H1 (cell line): ENCODE measurements at regions not wholly inside any gene's neighbourhood (a gene's known extent, or its start where the extent isn't known, plus 50 kb on each side); places are given as distances from the start of the nearest gene placed in this dataset.

Source experiments
- CTCF ChIA-PET: fragments of 300-600 bp; sonication (Branson Sonifier 250); formaldehyde crosslinking; loops from one replicate; lab custom pipeline; 2021; ENCODE audit not compliant: partially characterized antibody; lab: Charles Lee
- POLR2A ChIA-PET: fragments of 300-600 bp; sonication (Branson Sonifier 250); formaldehyde crosslinking; loops from one replicate; lab custom pipeline; 2021; ENCODE audit warnings: inconsistent platforms; ENCODE audit not compliant: partially characterized antibody; lab: Charles Lee
- DNase-seq, 2 experiments: peaks; one replicate each; pipeline versions ENCODE4 v3.0.0 to v3.0.0-alpha.2; 2010 to 2022; ENCODE audit warnings: low spot score in 2 of 2, low read depth in 1 of 2, mixed read lengths in 1 of 2
- FAIRE-seq: peaks from 2 replicates; lab custom pipeline; 2011; peaks lifted over from hg19 to GRCh38; lab: Jason Lieb, UNC
- H2AFZ ChIP-seq: 2 replicates; pipeline ENCODE4 v1.8.1; 2012; ENCODE audit warnings: low read length, inconsistent platforms
- H2AK5ac ChIP-seq: 2 replicates; pipeline ENCODE4 v1.6.1; 2013; ENCODE audit warnings: low read depth, low read length
- H2BK120ac ChIP-seq: replicated peaks from 2 replicates; pipeline ENCODE3; 2013; ENCODE audit warnings: low read depth, low read length, inconsistent platforms
- H2BK12ac ChIP-seq: 2 replicates; pipeline ENCODE4 v1.6.1; 2013; ENCODE audit warnings: low read depth, low read length
- H2BK15ac ChIP-seq: 2 replicates; pipeline ENCODE4 v1.6.1; 2013; ENCODE audit warnings: low read length
- H2BK20ac ChIP-seq: 2 replicates; pipeline ENCODE4 v1.6.1; 2013; ENCODE audit warnings: low read length
- H2BK5ac ChIP-seq: 2 replicates; pipeline ENCODE4 v1.6.1; 2013; ENCODE audit warnings: low read depth, low read length
- H3K14ac ChIP-seq: 2 replicates; pipeline ENCODE4 v1.6.1; 2013; ENCODE audit warnings: inconsistent platforms; ENCODE audit not compliant: insufficient read length
- H3K18ac ChIP-seq: 2 replicates; pipeline ENCODE4 v1.6.1; 2013; ENCODE audit warnings: low read length; ENCODE audit errors: extremely low read depth
- H3K23ac ChIP-seq: 2 replicates; pipeline ENCODE4 v1.6.1; 2013; ENCODE audit warnings: inconsistent platforms; ENCODE audit not compliant: insufficient read length
- H3K23me2 ChIP-seq: 2 replicates; pipeline ENCODE4 v1.6.1; 2013; ENCODE audit warnings: low read depth, low read length
- H3K27ac ChIP-seq: 2 replicates; pipeline ENCODE4 v1.6.1; 2011; ENCODE audit warnings: low read depth, low read length, inconsistent platforms
- H3K27me3 ChIP-seq, 4 experiments: replicated peaks in 1 of 4; 1 replicate in 1 of 4; 2 replicates in 3 of 4; pipeline versions ENCODE4 v1.6.1 to v1.8.1; 2011 to 2013; ENCODE audit warnings: low read length in 3 of 4, mild to moderate bottlenecking in 3 of 4, inconsistent platforms in 2 of 4, mixed read lengths in 2 of 4, moderate library complexity in 1 of 4; ENCODE audit not compliant: control insufficient read depth in 3 of 4, insufficient read depth in 3 of 4; ENCODE audit errors: extremely low read depth in 1 of 4
- H3K36me3 ChIP-seq, 4 experiments: 2 replicates each; pipeline versions ENCODE4 v1.6.1 to v1.8.1; 2011 to 2013; ENCODE audit warnings: mild to moderate bottlenecking in 4 of 4, low read length in 3 of 4, moderate library complexity in 2 of 4, control low read depth in 1 of 4, inconsistent platforms in 1 of 4; ENCODE audit not compliant: insufficient read depth in 4 of 4, control insufficient read depth in 2 of 4
- H3K4ac ChIP-seq: replicated peaks from 2 replicates; pipeline ENCODE3; 2013; ENCODE audit warnings: low read length, low read depth, mixed read lengths, inconsistent platforms; ENCODE audit not compliant: insufficient read length
- H3K4me1 ChIP-seq, 4 experiments: replicated peaks in 1 of 4; 1 replicate in 1 of 4; 2 replicates in 3 of 4; pipeline versions ENCODE4 v1.6.1 to v1.8.1; 2011 to 2013; ENCODE audit warnings: low read length in 3 of 4, inconsistent platforms in 2 of 4, mixed read lengths in 1 of 4; ENCODE audit not compliant: insufficient read depth in 4 of 4, control insufficient read depth in 3 of 4
- H3K4me2 ChIP-seq, 2 experiments: 2 replicates each; pipeline versions ENCODE4 v1.6.1 to v1.8.1; 2011 to 2013; ENCODE audit warnings: low read depth in 2 of 2, low read length in 2 of 2, control low read depth in 1 of 2, inconsistent platforms in 1 of 2, mild to moderate bottlenecking in 1 of 2; ENCODE audit not compliant: insufficient read depth in 1 of 2
- H3K4me3 ChIP-seq, 4 experiments: fragments of 200-600, 300-600 bp in 1 of 4; sonication (generic), shearing (Covaris generic), sonication (Bioruptor Twin) in 1 of 4; 2 replicates each; pipeline versions ENCODE4 v1.5.1 to v1.8.1; 2011 to 2016; ENCODE audit warnings: low read length in 4 of 4, low read depth in 3 of 4, control low read depth in 2 of 4, inconsistent platforms in 2 of 4, mild to moderate bottlenecking in 2 of 4, mixed read lengths in 1 of 4, moderate library complexity in 1 of 4; ENCODE audit not compliant: insufficient read depth in 2 of 4; ENCODE audit errors: extremely low read depth in 1 of 4
- H3K56ac ChIP-seq: replicated peaks from 2 replicates; pipeline ENCODE3; 2013; ENCODE audit warnings: low read depth, mild to moderate bottlenecking, mixed read lengths, low read length, inconsistent platforms; ENCODE audit not compliant: insufficient read length
- H3K79me1 ChIP-seq: 2 replicates; pipeline ENCODE4 v1.6.1; 2013; ENCODE audit warnings: low read depth, low read length, control low read depth
- H3K79me2 ChIP-seq, 2 experiments: 2 replicates each; pipeline versions ENCODE4 v1.6.1 to v1.8.1; 2012 to 2013; ENCODE audit warnings: low read length in 2 of 2, mild to moderate bottlenecking in 2 of 2, inconsistent platforms in 1 of 2; ENCODE audit not compliant: insufficient read depth in 2 of 2, control insufficient read depth in 1 of 2
- H3K9ac ChIP-seq, 4 experiments: replicated peaks in 1 of 4; 1 replicate in 1 of 4; 2 replicates in 3 of 4; pipeline versions ENCODE4 v1.6.1 to v1.8.1; 2011 to 2013; ENCODE audit warnings: low read depth in 3 of 4, low read length in 3 of 4, control low read depth in 2 of 4, mild to moderate bottlenecking in 2 of 4, moderate library complexity in 2 of 4, inconsistent platforms in 1 of 4; ENCODE audit errors: extremely low read depth in 1 of 4
- H3K9me3 ChIP-seq, 2 experiments: 2 replicates each; pipeline versions ENCODE4 v1.6.1 to v1.8.1; 2012 to 2013; ENCODE audit warnings: mild to moderate bottlenecking in 2 of 2, moderate library complexity in 2 of 2, control low read depth in 1 of 2, inconsistent platforms in 1 of 2, low read depth in 1 of 2, low read length in 1 of 2, mixed read lengths in 1 of 2; ENCODE audit not compliant: insufficient read depth in 2 of 2
- H4K20me1 ChIP-seq, 2 experiments: replicated peaks in 1 of 2; 2 replicates each; pipeline versions ENCODE3 to v1.8.1; 2011 to 2013; ENCODE audit warnings: inconsistent platforms in 2 of 2, low read length in 2 of 2, mild to moderate bottlenecking in 1 of 2; ENCODE audit not compliant: insufficient read depth in 2 of 2, control insufficient read depth in 1 of 2
- H4K5ac ChIP-seq: 2 replicates; pipeline ENCODE4 v1.6.1; 2013; ENCODE audit warnings: low read length, low read depth, mixed read lengths, inconsistent platforms; ENCODE audit not compliant: insufficient read length
- H4K8ac ChIP-seq: 2 replicates; pipeline ENCODE4 v1.8.0; 2013; ENCODE audit warnings: mild to moderate bottlenecking, moderate library complexity, low read length, inconsistent platforms; ENCODE audit not compliant: insufficient read depth; ENCODE audit errors: extremely low read depth
- H4K91ac ChIP-seq: replicated peaks from 2 replicates; pipeline ENCODE3; 2013; ENCODE audit warnings: low read length, mixed read lengths, inconsistent platforms; ENCODE audit not compliant: insufficient read length
- BRCA1 ChIP-seq: IDR thresholded peaks from 2 replicates; pipeline ENCODE4 v1.6.1; 2012; ENCODE audit warnings: low read depth, low read length, improper control_type of control experiment
- CBX5 ChIP-seq: fragments of 300-800, 300-1000 bp; sonication (generic); IDR thresholded peaks from 2 replicates; pipeline ENCODE4 v1.7.1; 2016; ENCODE audit warnings: antibody characterized with exemption, low read length, low read depth
- EZH2 ChIP-seq: fragments of 200-600 bp; sonication (generic); IDR thresholded peaks from 2 replicates; pipeline ENCODE4 v1.7.1; 2012; ENCODE audit warnings: low read depth, mild to moderate bottlenecking, moderate library complexity, low read length, inconsistent platforms; ENCODE audit not compliant: severe bottlenecking
- GABPA ChIP-seq: IDR thresholded peaks from 2 replicates; pipeline ENCODE4 v1.6.1; 2011; ENCODE audit warnings: mild to moderate bottlenecking, low read length, moderate library complexity, borderline replicate concordance; ENCODE audit not compliant: insufficient read depth
- KDM4A ChIP-seq: IDR thresholded peaks from one replicate; pipeline ENCODE4 v1.7.1; 2012; ENCODE audit warnings: low read depth, mild to moderate bottlenecking, moderate library complexity, low read length, inconsistent platforms; ENCODE audit not compliant: severe bottlenecking
- MAFK ChIP-seq: IDR thresholded peaks from 2 replicates; pipeline ENCODE4 v1.6.1; 2012; ENCODE audit warnings: low read depth, mild to moderate bottlenecking, improper control_type of control experiment, low read length
- NRF1 ChIP-seq: IDR thresholded peaks from 2 replicates; pipeline ENCODE4 v1.6.1; 2011; ENCODE audit warnings: mild to moderate bottlenecking, low read depth, low read length, improper control_type of control experiment
- PHF8 ChIP-seq: fragments of 200-600 bp; sonication (generic); conservative IDR thresholded peaks from 2 replicates; pipeline ENCODE4 v1.7.1; 2012; ENCODE audit warnings: low read depth, mild to moderate bottlenecking, inconsistent platforms, low read length, moderate library complexity
- SRF ChIP-seq: IDR thresholded peaks from 2 replicates; pipeline ENCODE4 v1.6.1; 2011; ENCODE audit warnings: mild to moderate bottlenecking, low read depth, low read length, moderate library complexity
- TAF1 ChIP-seq: IDR thresholded peaks from 2 replicates; pipeline ENCODE4 v1.6.1; 2011; ENCODE audit warnings: mild to moderate bottlenecking, low read depth, low read length
- TCF12 ChIP-seq: IDR thresholded peaks from 2 replicates; pipeline ENCODE4 v1.6.1; 2011; ENCODE audit warnings: low read depth, mild to moderate bottlenecking, low read length
- YY1 ChIP-seq: IDR thresholded peaks from 2 replicates; pipeline ENCODE4 v1.6.1; 2011; ENCODE audit warnings: low read depth, mild to moderate bottlenecking, low read length
- WGBS, 2 experiments: shearing (Covaris generic) in 1 of 2; methylation state at CpG; one replicate each; pipeline versions ENCODE4 v1.1.6 to v1.1.7; 2013 to 2015; ENCODE audit warnings: low lambda C conversion rate in 2 of 2, mixed read lengths in 2 of 2, inconsistent platforms in 1 of 2, low coverage in 1 of 2, missing lambda C conversion rate in 1 of 2; ENCODE audit not compliant: insufficient replicate concordance in 2 of 2, insufficient coverage in 1 of 2, insufficient read length in 1 of 2; ENCODE audit errors: extremely low coverage in 1 of 2, missing lambda C conversion rate in 1 of 2; 5-methylcytosine and 5-hydroxymethylcytosine counted together
- TF ChIP-seq, protein P1 (sequence below): IDR thresholded peaks from 2 replicates; pipeline ENCODE4 v1.6.1; 2011; ENCODE audit warnings: low read depth, mild to moderate bottlenecking, low read length; ENCODE audit not compliant: insufficient read depth

DNA sequence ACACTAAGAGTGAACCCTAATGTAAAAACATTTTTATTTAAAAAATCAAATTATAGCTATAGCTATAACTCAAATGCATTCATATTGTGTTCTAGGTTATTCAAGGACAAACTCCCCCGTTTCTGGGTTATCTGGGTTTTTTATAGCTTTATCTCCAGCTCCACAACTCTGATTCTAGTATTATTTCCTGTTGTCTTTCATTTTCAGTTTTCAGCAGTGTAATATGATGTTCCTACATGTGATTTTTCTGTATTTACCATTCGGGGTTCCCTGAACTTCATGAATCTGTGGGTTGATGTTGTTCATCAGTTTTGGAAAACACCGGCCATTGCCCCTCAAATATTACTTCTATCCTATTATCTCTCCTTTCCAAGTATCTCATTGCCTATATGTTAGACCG is 221.9 kb upstream of the FOXN3 start:
- Histone ChIP-seq H2BK20ac (no peak overlapping the region), H2BK5ac (no peak overlapping the region), H2BK15ac (no peak overlapping the region), H3K27ac (no peak overlapping the region), H4K5ac (no peak overlapping the region), H3K18ac (no peak overlapping the region), H3K56ac (no peak overlapping the region), H3K79me1 (no peaks in the 10 kb centered on the region), H3K14ac (no peak overlapping the region), H4K8ac (no peak overlapping the region), H3K27me3 (no peaks in the 10 kb centered on the region), H3K4me2 (no peak overlapping the region), H4K91ac (no peak overlapping the region), H2BK12ac (no peak overlapping the region), H2BK120ac (no peak overlapping the region), H3K9ac (no peak overlapping the region), H3K23ac (no peak overlapping the region), H3K9me3 (no peaks in the 10 kb centered on the region), H3K4me3 (no peak overlapping the region), H3K4me1 (no peaks in the 10 kb centered on the region; a peak in 1 of 7 replicates), H2AFZ (no peak overlapping the region), H3K23me2 (no peaks in the 10 kb centered on the region), H3K4ac (no peak overlapping the region), H4K20me1 (no peaks in the 10 kb centered on the region), H3K79me2 (no peaks in the 10 kb centered on the region), H2AK5ac (no peak overlapping the region), H3K36me3 (no peaks in the 10 kb centered on the region)
- POLR2A ChIA-PET = no interaction called here
- WGBS, 2 experiments = 91% methylated on average over 4 of the region's 4 CpGs; no CpG with 5 or more reads in 1 of the 2 experiments
- FAIRE-seq (no peak), DNase-seq (no peak)
- no peak for TF ChIP-seq TCF12
- TF ChIP-seq SRF = no peak
- no peak for TF ChIP-seq EZH2
- TF ChIP-seq BRCA1 = no peak
- TF ChIP-seq GABPA = no peak
- no peak for TF ChIP-seq TAF1
- no peak for TF ChIP-seq PHF8
- TF ChIP-seq YY1 = no peak
- TF ChIP-seq CBX5 = no peak
- TF ChIP-seq KDM4A = no peak
- no peak for TF ChIP-seq NRF1
- TF ChIP-seq, protein P1, sequence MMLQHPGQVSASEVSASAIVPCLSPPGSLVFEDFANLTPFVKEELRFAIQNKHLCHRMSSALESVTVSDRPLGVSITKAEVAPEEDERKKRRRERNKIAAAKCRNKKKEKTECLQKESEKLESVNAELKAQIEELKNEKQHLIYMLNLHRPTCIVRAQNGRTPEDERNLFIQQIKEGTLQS = no peak
- no peak for TF ChIP-seq MAFK
- CTCF ChIA-PET = interaction anchor here (0.9 kb wide), 1 partner anchor 83 kb away, joined by 3 read pairs; no protein-coding TSS in a partner anchor
